Ovary (tissue), 3 donors: ENCODE measurements at regions not wholly inside any gene's neighbourhood (a gene's known extent, or its start where the extent isn't known, plus 50 kb on each side); places are given as distances from the start of the nearest gene placed in this dataset.

Source experiments
- POLR2A ChIP-seq: fragments of 450-650 bp; IDR thresholded peaks from one replicate; pipeline ENCODE4 v1.6.1; 2017; ENCODE audit warnings: antibody characterized with exemption, mild to moderate bottlenecking, moderate library complexity
- TF ChIP-seq, protein P1 (sequence below), 3 donors: fragments of 450-650 bp in 2 of 3; fragments of 200-600 bp in 1 of 3; IDR thresholded peaks; one replicate each; pipeline versions ENCODE4 v1.5.1 to v1.8.0; 2016 to 2022; ENCODE audit warnings: antibody characterized with exemption in 3 of 3, mild to moderate bottlenecking in 1 of 3
- donor health status: DM: no; HTN: no; CAD: no.

GRCh38 chr1:65674522-65674921, 118.2 kb upstream of the PDE4B start:
- TF ChIP-seq, protein P1, sequence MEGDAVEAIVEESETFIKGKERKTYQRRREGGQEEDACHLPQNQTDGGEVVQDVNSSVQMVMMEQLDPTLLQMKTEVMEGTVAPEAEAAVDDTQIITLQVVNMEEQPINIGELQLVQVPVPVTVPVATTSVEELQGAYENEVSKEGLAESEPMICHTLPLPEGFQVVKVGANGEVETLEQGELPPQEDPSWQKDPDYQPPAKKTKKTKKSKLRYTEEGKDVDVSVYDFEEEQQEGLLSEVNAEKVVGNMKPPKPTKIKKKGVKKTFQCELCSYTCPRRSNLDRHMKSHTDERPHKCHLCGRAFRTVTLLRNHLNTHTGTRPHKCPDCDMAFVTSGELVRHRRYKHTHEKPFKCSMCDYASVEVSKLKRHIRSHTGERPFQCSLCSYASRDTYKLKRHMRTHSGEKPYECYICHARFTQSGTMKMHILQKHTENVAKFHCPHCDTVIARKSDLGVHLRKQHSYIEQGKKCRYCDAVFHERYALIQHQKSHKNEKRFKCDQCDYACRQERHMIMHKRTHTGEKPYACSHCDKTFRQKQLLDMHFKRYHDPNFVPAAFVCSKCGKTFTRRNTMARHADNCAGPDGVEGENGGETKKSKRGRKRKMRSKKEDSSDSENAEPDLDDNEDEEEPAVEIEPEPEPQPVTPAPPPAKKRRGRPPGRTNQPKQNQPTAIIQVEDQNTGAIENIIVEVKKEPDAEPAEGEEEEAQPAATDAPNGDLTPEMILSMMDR (IDR thresholded peaks at IDR 0.05), result no peak
- TF ChIP-seq POLR2A, result no peak
